ENCODE measurements at regions not wholly inside any gene's neighbourhood (a gene's known extent, or its start where the extent isn't known, plus 50 kb on each side); places are given as distances from the start of the nearest gene placed in this dataset.

DNA sequence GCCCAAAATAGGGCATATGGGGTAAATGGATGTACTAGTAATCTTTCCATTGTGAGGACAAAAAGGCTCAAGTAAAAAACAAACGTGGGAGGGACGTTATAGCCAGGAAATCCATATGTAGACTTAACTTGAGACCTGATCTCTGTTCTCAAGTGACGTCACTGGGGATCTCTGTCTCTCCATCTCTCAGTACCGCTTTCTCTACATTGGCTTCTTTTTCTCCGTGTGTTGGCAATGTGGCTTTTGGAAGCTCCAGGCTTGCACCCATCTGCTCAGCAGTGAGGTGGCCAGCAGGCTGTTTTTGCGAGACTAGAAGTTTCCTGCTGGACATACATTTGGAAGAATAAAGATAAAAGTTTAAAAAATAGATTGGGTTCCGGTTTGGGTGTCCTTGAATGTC, 66.0 kb upstream of the NRXN3 start:
- TF ChIP-seq, protein P1, sequence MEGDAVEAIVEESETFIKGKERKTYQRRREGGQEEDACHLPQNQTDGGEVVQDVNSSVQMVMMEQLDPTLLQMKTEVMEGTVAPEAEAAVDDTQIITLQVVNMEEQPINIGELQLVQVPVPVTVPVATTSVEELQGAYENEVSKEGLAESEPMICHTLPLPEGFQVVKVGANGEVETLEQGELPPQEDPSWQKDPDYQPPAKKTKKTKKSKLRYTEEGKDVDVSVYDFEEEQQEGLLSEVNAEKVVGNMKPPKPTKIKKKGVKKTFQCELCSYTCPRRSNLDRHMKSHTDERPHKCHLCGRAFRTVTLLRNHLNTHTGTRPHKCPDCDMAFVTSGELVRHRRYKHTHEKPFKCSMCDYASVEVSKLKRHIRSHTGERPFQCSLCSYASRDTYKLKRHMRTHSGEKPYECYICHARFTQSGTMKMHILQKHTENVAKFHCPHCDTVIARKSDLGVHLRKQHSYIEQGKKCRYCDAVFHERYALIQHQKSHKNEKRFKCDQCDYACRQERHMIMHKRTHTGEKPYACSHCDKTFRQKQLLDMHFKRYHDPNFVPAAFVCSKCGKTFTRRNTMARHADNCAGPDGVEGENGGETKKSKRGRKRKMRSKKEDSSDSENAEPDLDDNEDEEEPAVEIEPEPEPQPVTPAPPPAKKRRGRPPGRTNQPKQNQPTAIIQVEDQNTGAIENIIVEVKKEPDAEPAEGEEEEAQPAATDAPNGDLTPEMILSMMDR (IDR thresholded peaks at IDR 0.05) = no peak
- TF ChIP-seq EP300 (IDR thresholded peaks at IDR 0.05) = no peak
- no peak for TF ChIP-seq POLR2AphosphoS5 (IDR thresholded peaks at IDR 0.05)
